ENCODE measurements at regions not wholly inside any gene's neighbourhood (a gene's known extent, or its start where the extent isn't known, plus 50 kb on each side); places are given as distances from the start of the nearest gene placed in this dataset.

DNA sequence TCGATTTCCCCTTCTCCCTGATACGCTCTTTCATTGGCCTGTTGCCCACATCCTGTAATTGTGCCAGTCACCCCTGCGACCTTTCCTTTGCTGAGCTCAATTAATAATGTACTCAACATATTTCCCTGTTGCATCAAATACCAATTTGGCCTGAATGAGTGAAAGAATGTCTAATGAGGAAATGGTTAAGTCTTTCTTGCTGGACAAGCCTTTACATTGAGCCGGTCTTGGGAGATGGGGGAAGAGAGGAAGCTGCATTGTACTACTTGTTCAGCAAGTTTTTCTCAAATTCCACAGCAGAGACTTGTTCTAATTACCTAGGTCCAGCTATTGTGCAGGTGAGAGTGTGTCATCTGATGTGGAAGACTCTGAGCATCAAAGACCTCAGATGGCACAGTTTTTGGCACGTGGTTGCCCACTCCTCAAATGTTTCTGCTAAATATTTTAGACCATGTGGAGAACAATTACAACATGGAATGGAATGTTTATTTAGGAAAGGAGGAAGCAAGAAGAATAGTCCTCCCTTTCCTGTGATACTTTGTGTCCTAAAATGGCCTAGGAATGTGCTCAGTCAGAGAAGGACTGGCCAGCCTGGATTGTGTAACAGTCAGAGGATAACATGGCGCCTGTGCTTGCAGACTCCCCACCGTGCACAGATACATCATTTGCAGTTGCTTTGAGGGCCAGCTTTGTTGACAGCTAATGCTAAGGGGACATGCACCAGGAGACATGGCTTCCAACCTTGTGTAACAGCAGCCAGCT, 129.5 kb upstream of the E2F8 start:
- DNase-seq (no peak), ATAC-seq (ENCODE audit: low read depth in 2 of 2) (no peak)
- Mint-ChIP-seq H3K27me3 (peaks cover 4 to 18% (median 14%) of the 10 kb centered on the region in 3 donors), H3K9me3 (peaks cover 0 to 4% (median 0%) of the 10 kb centered on the region in 7 donors), H3K27ac (no peak overlapping the region), H3K4me1 (no peaks in the 10 kb centered on the region), H3K36me3 (no peaks in the 10 kb centered on the region), H3K4me3 (no peak overlapping the region)

- Mint-ChIP-seq H3K36me3 (no peaks in the 10 kb centered on the region), H3K4me3 (no peak overlapping the region), H3K27ac (no peak overlapping the region), H3K4me1 (no peaks in the 10 kb centered on the region), H3K27me3 (peaks cover 0 to 10% (median 9%) of the 10 kb centered on the region in 3 donors), H3K9me3 (peaks cover 0 to 4% (median 0%) of the 10 kb centered on the region in 7 donors)
- DNase-seq (no peak), ATAC-seq (ENCODE audit: low read depth in 2 of 2) (no peak)
Measured at GRCh38 chr11:19368726-19369375, 128.1 kb upstream of the E2F8 start.

- Mint-ChIP-seq H3K27me3 (peaks cover 0 to 10% (median 0%) of the 10 kb centered on the region in 3 donors), H3K9me3 (peaks cover 0 to 7% (median 2%) of the 10 kb centered on the region in 7 donors), H3K4me1 (no peaks in the 10 kb centered on the region), H3K4me3 (no peak overlapping the region), H3K36me3 (no peaks in the 10 kb centered on the region), H3K27ac (peak overlapping the region in 1 of 6 donors; percentile 56)
- ATAC-seq (ENCODE audit: low read depth in 2 of 2) (no peak), DNase-seq (no peak)
Measured at GRCh38 chr11:19366992-19367709, 126.4 kb upstream of the E2F8 start.

DNA sequence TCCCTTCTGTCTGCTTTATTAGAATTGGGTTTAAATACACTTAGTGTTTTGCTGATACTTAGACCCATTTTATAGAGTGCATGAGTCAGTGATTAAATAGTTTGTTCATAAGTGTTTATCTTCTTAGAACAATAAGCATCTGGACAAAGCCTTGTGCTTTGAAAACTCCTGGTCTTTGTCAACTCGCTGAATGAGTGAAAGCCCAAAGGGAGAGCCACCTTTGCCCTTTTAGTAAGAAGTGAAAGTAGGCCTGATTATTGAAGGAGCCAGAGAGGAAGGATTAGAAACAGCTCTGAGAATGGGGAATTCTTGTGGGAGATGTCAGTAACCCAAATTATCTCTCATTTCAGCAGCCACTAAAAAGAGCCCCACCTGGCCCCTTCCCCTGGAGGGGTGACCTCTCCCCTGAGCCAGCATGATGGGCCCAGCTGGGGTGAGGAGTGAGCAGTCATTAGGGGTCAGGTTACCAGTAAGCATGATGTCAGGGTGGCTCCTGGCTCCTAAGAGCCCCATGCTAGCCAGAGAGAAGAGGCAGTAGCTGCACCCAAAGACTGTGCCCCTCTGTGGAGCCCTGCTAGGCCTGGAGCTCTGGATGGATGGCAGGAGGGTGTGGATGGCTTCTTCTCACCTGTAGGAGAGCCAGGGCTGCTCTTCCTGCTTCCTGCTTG, 125.1 kb upstream of the E2F8 start:
- Mint-ChIP-seq H3K36me3 (no peaks in the 10 kb centered on the region), H3K4me1 (no peaks in the 10 kb centered on the region), H3K27me3 (peaks cover 0 to 10% (median 8%) of the 10 kb centered on the region in 3 donors), H3K4me3 (no peak overlapping the region), H3K9me3 (peaks cover 0 to 7% (median 2%) of the 10 kb centered on the region in 7 donors), H3K27ac (no peak overlapping the region)
- DNase-seq (no peak), ATAC-seq (ENCODE audit: low read depth in 2 of 2) (no peak)

DNA sequence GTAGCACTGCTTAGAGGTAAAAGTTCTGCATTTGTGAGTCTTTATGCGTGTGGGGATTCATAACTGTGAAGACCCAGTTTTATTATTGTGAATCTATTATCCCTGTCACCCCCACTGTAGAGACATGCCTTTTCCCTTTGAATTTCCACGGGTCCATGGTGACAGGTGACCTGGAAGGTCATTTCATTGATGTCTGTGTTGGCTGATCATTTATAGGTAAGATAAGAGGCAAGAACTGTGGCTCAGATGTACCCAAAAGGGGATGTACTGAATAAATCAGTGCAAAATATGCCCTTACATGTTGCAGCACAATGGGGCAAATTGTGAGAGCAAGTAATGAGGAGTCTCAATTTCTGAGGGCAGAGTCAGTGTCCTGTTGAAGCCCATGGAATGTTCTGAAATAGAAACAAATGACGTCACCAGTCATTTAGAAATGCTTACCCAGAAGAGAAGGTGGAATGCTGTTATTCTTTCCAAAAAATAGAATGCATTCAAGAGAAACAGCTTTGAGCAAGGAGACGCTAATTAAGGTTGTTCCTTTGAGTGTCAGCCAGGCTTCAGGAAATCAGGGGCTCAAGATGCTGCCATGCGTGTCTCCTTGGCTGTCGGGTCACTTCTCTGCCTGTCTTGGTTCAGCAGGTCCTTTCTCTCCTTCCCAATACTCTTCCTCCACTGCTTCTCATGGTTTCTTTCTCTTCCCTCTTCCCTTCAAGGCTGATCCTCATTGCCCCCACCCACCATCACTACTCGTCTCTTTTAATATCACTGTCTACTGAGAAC, 118.7 kb upstream of the E2F8 start:
- ATAC-seq (ENCODE audit: low read depth in 2 of 2), result no peak
- Mint-ChIP-seq H3K9me3 (peaks cover 0 to 7% (median 1%) of the 10 kb centered on the region in 7 donors), H3K4me1 (no peaks in the 10 kb centered on the region), H3K27me3 (peaks cover 16 to 22% (median 20%) of the 10 kb centered on the region in 3 donors), H3K36me3 (no peaks in the 10 kb centered on the region), H3K27ac (no peak overlapping the region), H3K4me3 (no peak overlapping the region)
- no peak for DNase-seq

DNA sequence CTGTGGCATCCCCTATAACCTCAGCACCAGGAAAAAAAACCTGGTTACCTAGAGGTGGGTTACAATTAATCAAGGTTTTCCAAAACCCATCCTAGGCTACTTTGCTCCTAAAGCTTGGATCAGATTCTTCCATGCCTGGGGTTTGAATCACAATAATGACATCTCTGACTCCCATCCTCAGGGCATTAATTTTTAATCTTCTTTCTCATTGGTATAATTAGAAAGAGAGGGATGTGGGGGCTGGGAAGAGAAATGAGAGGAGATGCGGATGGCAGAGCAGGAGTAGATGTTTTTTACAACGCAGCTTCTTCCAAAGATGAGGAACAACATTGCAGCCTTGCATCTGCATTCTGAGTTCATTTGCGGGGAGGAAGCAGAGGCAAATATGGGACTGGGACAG, 117.2 kb upstream of the E2F8 start:
- no peaks in the 10 kb centered on the region for H3K9me3 Mint-ChIP-seq
- peaks cover 21 to 25% (median 23%) of the 10 kb centered on the region in 3 donors for H3K27me3 Mint-ChIP-seq
- H3K27ac Mint-ChIP-seq, result no peak overlapping the region
- H3K4me1 Mint-ChIP-seq, result no peaks in the 10 kb centered on the region
- no peak for DNase-seq
- H3K36me3 Mint-ChIP-seq, result no peaks in the 10 kb centered on the region
- no peak for ATAC-seq (ENCODE audit: low read depth in 2 of 2)
- no peak overlapping the region for H3K4me3 Mint-ChIP-seq

- H3K27me3 Mint-ChIP-seq, result peaks cover 33 to 44% (median 33%) of the 10 kb centered on the region in 3 donors
Measured at GRCh38 chr11:19355601-19356000, 114.9 kb upstream of the E2F8 start.

DNA sequence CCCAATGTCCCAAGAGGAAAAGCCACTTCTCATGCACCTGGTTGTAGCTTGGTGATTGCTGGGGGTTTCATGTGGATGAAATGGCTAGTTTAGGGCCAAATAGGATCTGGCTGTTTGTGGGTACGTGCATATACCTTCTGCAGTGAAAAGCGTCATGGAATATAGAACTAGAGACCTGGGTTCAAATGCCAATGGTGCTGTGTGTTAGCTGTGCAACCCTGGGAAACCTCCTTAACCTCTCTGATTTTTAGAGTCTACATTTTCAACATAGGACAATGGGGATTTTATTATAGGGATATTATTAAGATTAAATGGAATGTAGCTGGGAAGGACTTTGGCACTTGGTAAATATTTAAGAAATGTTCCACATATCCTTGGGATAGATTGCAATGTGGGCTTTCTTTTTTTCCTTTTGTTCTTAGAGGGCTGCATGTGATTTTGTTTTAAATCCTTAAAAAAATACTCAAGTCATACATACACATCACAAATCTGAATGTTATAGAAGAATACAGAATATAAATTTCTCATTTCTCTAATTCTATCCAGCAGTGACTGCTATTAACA, 112.6 kb upstream of the E2F8 start:
- H3K4me3 Mint-ChIP-seq, result no peak overlapping the region
- no peak overlapping the region for H3K27ac Mint-ChIP-seq
- H3K36me3 Mint-ChIP-seq, result no peaks in the 10 kb centered on the region
- H3K4me1 Mint-ChIP-seq, result no peaks in the 10 kb centered on the region
- H3K9me3 Mint-ChIP-seq, result peaks cover 0 to 2% (median 0%) of the 10 kb centered on the region in 7 donors
- ATAC-seq (ENCODE audit: low read depth in 2 of 2), result no peak
- DNase-seq, result no peak
- H3K27me3 Mint-ChIP-seq, result peaks cover 53 to 66% (median 56%) of the 10 kb centered on the region in 3 donors

More at GRCh38 chr11:19355601-19356000, 114.9 kb upstream of the E2F8 start:
- H3K36me3 Mint-ChIP-seq, result no peaks in the 10 kb centered on the region
- H3K4me3 Mint-ChIP-seq, result no peak overlapping the region
- no peak overlapping the region for H3K27ac Mint-ChIP-seq
- H3K9me3 Mint-ChIP-seq, result peaks cover 0 to 2% (median 0%) of the 10 kb centered on the region in 7 donors
- ATAC-seq (ENCODE audit: low read depth in 2 of 2) (no peak), DNase-seq (no peak)
- H3K4me1 Mint-ChIP-seq, result no peaks in the 10 kb centered on the region

- no peak for DNase-seq
- Mint-ChIP-seq H3K27ac (no peak overlapping the region), H3K4me1 (no peaks in the 10 kb centered on the region), H3K27me3 (peaks cover 57 to 72% (median 57%) of the 10 kb centered on the region in 3 donors), H3K4me3 (peak overlapping the region in 1 of 8 donors; percentile 10), H3K36me3 (no peaks in the 10 kb centered on the region), H3K9me3 (peaks cover 0 to 2% (median 0%) of the 10 kb centered on the region in 7 donors)
- ATAC-seq (ENCODE audit: low read depth in 2 of 2), result no peak
Measured at GRCh38 chr11:19352771-19353160, 112.0 kb upstream of the E2F8 start.

GRCh38 chr11:19352072-19352770, 111.5 kb upstream of the E2F8 start:
- no peak for DNase-seq
- Mint-ChIP-seq H3K4me3 (no peak overlapping the region), H3K36me3 (no peaks in the 10 kb centered on the region), H3K9me3 (peaks cover 0 to 2% (median 0%) of the 10 kb centered on the region in 7 donors), H3K27me3 (peaks cover 61 to 77% (median 62%) of the 10 kb centered on the region in 3 donors), H3K4me1 (no peaks in the 10 kb centered on the region), H3K27ac (no peak overlapping the region)
- ATAC-seq (ENCODE audit: low read depth in 2 of 2), result no peak

GRCh38 chr11:19351426-19351825, 110.7 kb upstream of the E2F8 start:
- Mint-ChIP-seq H3K4me1 (no peaks in the 10 kb centered on the region), H3K27me3 (peaks cover 68 to 83% (median 70%) of the 10 kb centered on the region in 3 donors), H3K9me3 (peaks cover 0 to 2% (median 0%) of the 10 kb centered on the region in 7 donors), H3K27ac (peak overlapping the region in 1 of 6 donors; percentile 4), H3K36me3 (no peaks in the 10 kb centered on the region), H3K4me3 (no peak overlapping the region)
- ATAC-seq (ENCODE audit: low read depth in 2 of 2) (no peak), DNase-seq (no peak)

GRCh38 chr11:19350160-19350559, 109.4 kb upstream of the E2F8 start:
- Mint-ChIP-seq H3K4me3 (no peak overlapping the region), H3K4me1 (peaks cover 0 to 9% (median 7%) of the 10 kb centered on the region in 3 donors), H3K27ac (no peak overlapping the region), H3K36me3 (peaks cover 0 to 10% of the 10 kb centered on the region in 2 donors), H3K27me3 (peaks cover 65 to 83% (median 76%) of the 10 kb centered on the region in 3 donors), H3K9me3 (peaks cover 0 to 2% (median 0%) of the 10 kb centered on the region in 7 donors)
- no peak for ATAC-seq (ENCODE audit: low read depth in 2 of 2)
- no peak for DNase-seq

Data from naive B cell (primary cell).